Activated CD4-positive, alpha-beta T cell treated with anti-CD3 and anti-CD28 coated beads, Interleukin-2, amount 10 ng/mL, durations not matched to agents 24 days and 14 days (primary cell): ENCODE measurements at regions not wholly inside any gene's neighbourhood (a gene's known extent, or its start where the extent isn't known, plus 50 kb on each side); places are given as distances from the start of the nearest gene placed in this dataset.
"Not testable (repeated sequence)": the region's sequence is repeated elsewhere in the genome, so short reads cannot be mapped to it uniquely, and the experiment has no call there.

ENCODE experiments used
- DNase-seq: peaks from one replicate; pipeline ENCODE4 v3.0.0; 2022
- H3K27ac Mint-ChIP-seq: one replicate; pipeline ENCODE4 v1.8.0; 2022; ENCODE audit warnings: mild to moderate bottlenecking, mixed read lengths
- H3K27me3 Mint-ChIP-seq: one replicate; pipeline ENCODE4 v1.8.0; 2022; ENCODE audit warnings: mixed read lengths
- H3K36me3 Mint-ChIP-seq: one replicate; pipeline ENCODE4 v1.8.0; 2022; ENCODE audit warnings: low read depth, mild to moderate bottlenecking, mixed read lengths
- H3K4me1 Mint-ChIP-seq: one replicate; pipeline ENCODE4 v1.8.0; 2021; ENCODE audit warnings: mixed read lengths
- H3K4me3 Mint-ChIP-seq: one replicate; pipeline ENCODE4 v1.8.0; 2022; ENCODE audit warnings: mild to moderate bottlenecking, moderate library complexity, mixed read lengths
- H3K9me3 Mint-ChIP-seq: one replicate; pipeline ENCODE4 v1.8.0; 2021; ENCODE audit warnings: mixed read lengths
- intact Hi-C: fragments of 100-400 bp; cut with micrococcal nuclease; formaldehyde crosslinking; loops from one replicate; pipeline ENCODE4 v1.15.1; 2023

- H3K27ac Mint-ChIP-seq, intact Hi-C loops, H3K27me3 Mint-ChIP-seq, H3K4me3 Mint-ChIP-seq, H3K4me1 Mint-ChIP-seq, H3K36me3 Mint-ChIP-seq, DNase-seq: not testable (repeated sequence)
- H3K9me3 Mint-ChIP-seq, result peaks cover 15% of the 10 kb centered on the region
These were observed 364.5 kb upstream of the KLF6 start for GRCh38 chr10:4149460-4149859.

GRCh38 chr10:4147245-4147644 is 362.2 kb upstream of the KLF6 start:
- peaks cover 3% of the 10 kb centered on the region for H3K36me3 Mint-ChIP-seq
- DNase-seq, result no peak
- no peaks in the 10 kb centered on the region for H3K4me1 Mint-ChIP-seq
- H3K27me3 Mint-ChIP-seq, result peaks cover 3% of the 10 kb centered on the region
- intact Hi-C loops, result no loop called here
- H3K4me3 Mint-ChIP-seq, result no peak overlapping the region
- peaks cover 15% of the 10 kb centered on the region for H3K9me3 Mint-ChIP-seq
- no peak overlapping the region for H3K27ac Mint-ChIP-seq

GRCh38 chr10:4144817-4145216 is 359.8 kb upstream of the KLF6 start:
- intact Hi-C loops, result no loop called here
- DNase-seq, result peak; percentile 36
- peaks cover 3% of the 10 kb centered on the region for H3K27me3 Mint-ChIP-seq
- H3K4me3 Mint-ChIP-seq, result no peak overlapping the region
- no peaks in the 10 kb centered on the region for H3K4me1 Mint-ChIP-seq
- peaks cover 23% of the 10 kb centered on the region for H3K9me3 Mint-ChIP-seq
- no peak overlapping the region for H3K27ac Mint-ChIP-seq
- H3K36me3 Mint-ChIP-seq, result peaks cover 3% of the 10 kb centered on the region

GRCh38 chr10:4141471-4141870 is 356.5 kb upstream of the KLF6 start:
- peaks cover 5% of the 10 kb centered on the region for H3K4me1 Mint-ChIP-seq

GRCh38 chr10:4138146-4138721 is 353.2 kb upstream of the KLF6 start:
- DNase-seq, result no peak
- H3K4me3 Mint-ChIP-seq, result no peak overlapping the region
- intact Hi-C loops, result loop anchor here (10.0 kb wide), 2 partner anchors 913 to 943 kb away; no protein-coding TSS in a partner anchor

More at GRCh38 chr10:4141471-4141870, 356.5 kb upstream of the KLF6 start:
- H3K9me3 Mint-ChIP-seq, result peaks cover 17% of the 10 kb centered on the region
- H3K36me3 Mint-ChIP-seq, result peaks cover 3% of the 10 kb centered on the region
- H3K4me3 Mint-ChIP-seq, result no peak overlapping the region
- peak; percentile 62 for DNase-seq
- H3K27me3 Mint-ChIP-seq, result peaks cover 3% of the 10 kb centered on the region
- intact Hi-C loops, result no loop called here
- H3K27ac Mint-ChIP-seq, result no peak overlapping the region

GRCh38 chr10:4137299-4137698 is 352.3 kb upstream of the KLF6 start:
- intact Hi-C loops, result loop anchor here (10.0 kb wide), 2 partner anchors 912 to 942 kb away; no protein-coding TSS in a partner anchor
- Mint-ChIP-seq H3K4me1 (peaks cover 28% of the 10 kb centered on the region), H3K27me3 (no peaks in the 10 kb centered on the region), H3K9me3 (peaks cover 24% of the 10 kb centered on the region), H3K4me3 (no peak overlapping the region), H3K27ac (no peak overlapping the region), H3K36me3 (peaks cover 7% of the 10 kb centered on the region)
- DNase-seq, result no peak

More at GRCh38 chr10:4138146-4138721, 353.2 kb upstream of the KLF6 start:
- Mint-ChIP-seq H3K4me1 (peaks cover 25% of the 10 kb centered on the region), H3K9me3 (peaks cover 24% of the 10 kb centered on the region), H3K27ac (no peak overlapping the region), H3K36me3 (peaks cover 7% of the 10 kb centered on the region), H3K27me3 (no peaks in the 10 kb centered on the region)

- H3K27ac Mint-ChIP-seq, result no peak overlapping the region
- intact Hi-C loops, result loop anchor here (10.0 kb wide), 2 partner anchors 911 to 941 kb away; no protein-coding TSS in a partner anchor
- no peak overlapping the region for H3K4me3 Mint-ChIP-seq
- H3K4me1 Mint-ChIP-seq, result peaks cover 28% of the 10 kb centered on the region
- H3K36me3 Mint-ChIP-seq, result peaks cover 7% of the 10 kb centered on the region
- H3K9me3 Mint-ChIP-seq, result peaks cover 20% of the 10 kb centered on the region
- no peaks in the 10 kb centered on the region for H3K27me3 Mint-ChIP-seq
- no peak for DNase-seq
These were observed 351.1 kb upstream of the KLF6 start for GRCh38 chr10:4136121-4136520.

GRCh38 chr10:4132216-4132556 is 347.2 kb upstream of the KLF6 start:
- Mint-ChIP-seq H3K4me3 (no peak overlapping the region), H3K4me1 (peaks cover 53% of the 10 kb centered on the region), H3K36me3 (peaks cover 7% of the 10 kb centered on the region), H3K27ac (no peak overlapping the region), H3K9me3 (peaks cover 16% of the 10 kb centered on the region), H3K27me3 (no peaks in the 10 kb centered on the region)
- DNase-seq, result no peak
- intact Hi-C loops, result loop anchor here (2.0 to 10.0 kb wide), 6 partner anchors 160 to 937 kb away; no protein-coding TSS in a partner anchor

GRCh38 chr10:4131407-4132215 is 346.6 kb upstream of the KLF6 start:
- peak; percentile 85 for DNase-seq
- intact Hi-C loops, result loop anchor here (1.0 to 10.0 kb wide), 14 partner anchors 65 to 937 kb away; no protein-coding TSS in a partner anchor
- Mint-ChIP-seq H3K36me3 (peaks cover 8% of the 10 kb centered on the region), H3K4me3 (no peak overlapping the region), H3K27ac (no peak overlapping the region), H3K9me3 (peaks cover 17% of the 10 kb centered on the region), H3K27me3 (no peaks in the 10 kb centered on the region), H3K4me1 (peaks cover 50% of the 10 kb centered on the region)

- Mint-ChIP-seq H3K9me3 (peaks cover 19% of the 10 kb centered on the region), H3K27ac (no peak overlapping the region), H3K27me3 (no peaks in the 10 kb centered on the region), H3K36me3 (peaks cover 13% of the 10 kb centered on the region), H3K4me1 (peaks cover 51% of the 10 kb centered on the region), H3K4me3 (no peak overlapping the region)
- intact Hi-C loops, result loop anchor here (1.0 to 10.0 kb wide), 13 partner anchors 64 to 936 kb away; no protein-coding TSS in a partner anchor
- DNase-seq, result peak; percentile 73
These were observed 345.7 kb upstream of the KLF6 start for GRCh38 chr10:4130685-4131084.

GRCh38 chr10:4129866-4130477 is 345.0 kb upstream of the KLF6 start:
- intact Hi-C loops, result loop anchor here (2.0 to 10.0 kb wide), 8 partner anchors 63 to 935 kb away; no protein-coding TSS in a partner anchor
- H3K36me3 Mint-ChIP-seq, result peaks cover 9% of the 10 kb centered on the region
- H3K9me3 Mint-ChIP-seq, result peaks cover 16% of the 10 kb centered on the region
- H3K4me3 Mint-ChIP-seq, result no peak overlapping the region
- H3K27me3 Mint-ChIP-seq, result no peaks in the 10 kb centered on the region
- no peak overlapping the region for H3K27ac Mint-ChIP-seq
- no peak for DNase-seq
- H3K4me1 Mint-ChIP-seq, result peaks cover 47% of the 10 kb centered on the region

- peaks cover 13% of the 10 kb centered on the region for H3K9me3 Mint-ChIP-seq
- H3K27ac Mint-ChIP-seq, result peak overlapping the region; percentile 54
- peaks cover 46% of the 10 kb centered on the region for H3K4me1 Mint-ChIP-seq
- peaks cover 14% of the 10 kb centered on the region for H3K36me3 Mint-ChIP-seq
- DNase-seq, result peak; percentile 75
- H3K27me3 Mint-ChIP-seq, result no peaks in the 10 kb centered on the region
- intact Hi-C loops, result no loop called here
- no peak overlapping the region for H3K4me3 Mint-ChIP-seq
These were observed 342.7 kb upstream of the KLF6 start for GRCh38 chr10:4127518-4128315.

GRCh38 chr10:4125776-4126175 is 340.8 kb upstream of the KLF6 start:
- Mint-ChIP-seq H3K27me3 (no peaks in the 10 kb centered on the region), H3K4me3 (no peak overlapping the region), H3K4me1 (peaks cover 56% of the 10 kb centered on the region), H3K27ac (no peak overlapping the region), H3K36me3 (peaks cover 16% of the 10 kb centered on the region), H3K9me3 (peaks cover 13% of the 10 kb centered on the region)
- DNase-seq, result no peak
- intact Hi-C loops, result no loop called here
